GM20000 (cell line): ENCODE measurements at regions not wholly inside any gene's neighbourhood (a gene's known extent, or its start where the extent isn't known, plus 50 kb on each side); places are given as distances from the start of the nearest gene placed in this dataset.
"Not testable (repeated sequence)": the region's sequence is repeated elsewhere in the genome, so short reads cannot be mapped to it uniquely, and the experiment has no call there.

Experiments
- DNase-seq: peaks from one replicate; pipeline ENCODE4 v3.0.0; 2012; ENCODE audit warnings: low spot score
- TF ChIP-seq, protein P1 (sequence below): IDR thresholded peaks from 2 replicates; pipeline ENCODE4 v1.5.1; 2012; ENCODE audit warnings: mild to moderate bottlenecking, control low read depth; ENCODE audit errors: extremely low read depth, missing control alignments

DNA sequence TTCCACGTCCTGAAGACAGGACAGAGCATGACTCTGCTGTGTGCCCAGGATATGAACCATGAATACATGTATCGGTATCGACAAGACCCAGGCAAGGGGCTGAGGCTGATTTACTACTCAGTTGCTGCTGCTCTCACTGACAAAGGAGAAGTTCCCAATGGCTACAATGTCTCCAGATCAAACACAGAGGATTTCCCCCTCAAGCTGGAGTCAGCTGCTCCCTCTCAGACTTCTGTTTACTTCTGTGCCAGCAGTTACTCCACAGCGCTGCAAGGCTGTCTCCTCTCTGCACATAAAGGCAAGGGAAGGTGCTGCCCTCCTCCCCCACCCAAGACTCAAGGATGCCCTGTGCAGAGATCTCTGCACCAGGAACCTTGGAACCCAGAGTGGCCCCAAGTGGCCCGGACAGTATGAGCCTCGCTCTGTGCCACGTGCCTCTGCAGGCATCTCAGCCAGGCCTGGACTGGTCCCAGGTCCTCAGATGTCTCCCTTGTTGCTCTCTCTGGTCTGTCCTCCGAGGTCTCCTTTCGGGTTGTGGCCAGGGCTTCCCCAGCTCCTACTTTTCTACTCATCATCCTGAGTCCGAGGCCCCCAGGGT lies 230.3 kb upstream of the PRSS58 start:
- TF ChIP-seq, protein P1, sequence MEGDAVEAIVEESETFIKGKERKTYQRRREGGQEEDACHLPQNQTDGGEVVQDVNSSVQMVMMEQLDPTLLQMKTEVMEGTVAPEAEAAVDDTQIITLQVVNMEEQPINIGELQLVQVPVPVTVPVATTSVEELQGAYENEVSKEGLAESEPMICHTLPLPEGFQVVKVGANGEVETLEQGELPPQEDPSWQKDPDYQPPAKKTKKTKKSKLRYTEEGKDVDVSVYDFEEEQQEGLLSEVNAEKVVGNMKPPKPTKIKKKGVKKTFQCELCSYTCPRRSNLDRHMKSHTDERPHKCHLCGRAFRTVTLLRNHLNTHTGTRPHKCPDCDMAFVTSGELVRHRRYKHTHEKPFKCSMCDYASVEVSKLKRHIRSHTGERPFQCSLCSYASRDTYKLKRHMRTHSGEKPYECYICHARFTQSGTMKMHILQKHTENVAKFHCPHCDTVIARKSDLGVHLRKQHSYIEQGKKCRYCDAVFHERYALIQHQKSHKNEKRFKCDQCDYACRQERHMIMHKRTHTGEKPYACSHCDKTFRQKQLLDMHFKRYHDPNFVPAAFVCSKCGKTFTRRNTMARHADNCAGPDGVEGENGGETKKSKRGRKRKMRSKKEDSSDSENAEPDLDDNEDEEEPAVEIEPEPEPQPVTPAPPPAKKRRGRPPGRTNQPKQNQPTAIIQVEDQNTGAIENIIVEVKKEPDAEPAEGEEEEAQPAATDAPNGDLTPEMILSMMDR, result no peak
- DNase-seq, result no peak

DNA sequence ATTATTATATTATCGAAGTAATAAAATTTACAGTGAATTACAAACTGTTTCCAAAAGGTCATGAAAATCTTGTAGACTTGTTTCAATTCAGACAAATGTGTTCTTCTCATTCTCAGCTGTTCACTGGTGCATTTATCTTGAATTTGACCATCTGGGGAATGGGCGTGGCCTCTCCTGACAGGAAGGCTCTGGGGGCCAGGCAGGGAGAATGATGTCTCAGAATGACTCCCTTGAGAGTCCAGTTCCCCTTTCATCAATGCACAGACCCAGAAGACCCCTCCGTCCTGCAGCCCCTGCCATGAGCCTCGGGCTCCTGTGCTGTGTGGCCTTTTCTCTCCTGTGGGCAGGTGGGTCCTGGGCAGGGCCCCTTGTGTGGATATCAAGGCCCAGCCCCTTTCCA lies 229.7 kb upstream of the PRSS58 start:
- DNase-seq, result not testable (repeated sequence)

DNA sequence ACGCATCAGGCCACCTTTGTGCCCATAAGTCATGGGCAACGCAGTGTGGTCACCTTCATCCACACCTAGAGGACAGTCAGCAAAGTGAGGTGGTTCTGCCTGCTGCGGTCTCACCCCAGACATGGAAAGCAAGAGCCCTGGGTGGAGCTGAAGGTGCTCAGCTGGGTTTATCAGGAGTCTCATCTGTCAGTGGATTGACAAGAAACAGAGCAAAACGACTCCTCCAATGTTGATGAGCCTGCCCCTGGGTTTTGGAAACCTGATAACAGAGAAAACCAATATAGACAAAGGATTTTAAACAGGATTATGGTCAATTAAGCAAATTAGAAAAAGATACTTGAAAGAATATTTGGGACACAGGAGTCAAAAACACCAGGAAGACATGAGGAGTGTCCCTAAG lies 229.3 kb upstream of the PRSS58 start:
- TF ChIP-seq, protein P1, result no peak
- no peak for DNase-seq

- TF ChIP-seq, protein P1, result no peak
- DNase-seq, result no peak
Observed at GRCh38 chr7:142485617-142486226, 227.9 kb upstream of the PRSS58 start.

GRCh38 chr7:142483659-142484317 lies 225.9 kb upstream of the PRSS58 start:
- DNase-seq, result no peak
- TF ChIP-seq, protein P1, result no peak

DNA sequence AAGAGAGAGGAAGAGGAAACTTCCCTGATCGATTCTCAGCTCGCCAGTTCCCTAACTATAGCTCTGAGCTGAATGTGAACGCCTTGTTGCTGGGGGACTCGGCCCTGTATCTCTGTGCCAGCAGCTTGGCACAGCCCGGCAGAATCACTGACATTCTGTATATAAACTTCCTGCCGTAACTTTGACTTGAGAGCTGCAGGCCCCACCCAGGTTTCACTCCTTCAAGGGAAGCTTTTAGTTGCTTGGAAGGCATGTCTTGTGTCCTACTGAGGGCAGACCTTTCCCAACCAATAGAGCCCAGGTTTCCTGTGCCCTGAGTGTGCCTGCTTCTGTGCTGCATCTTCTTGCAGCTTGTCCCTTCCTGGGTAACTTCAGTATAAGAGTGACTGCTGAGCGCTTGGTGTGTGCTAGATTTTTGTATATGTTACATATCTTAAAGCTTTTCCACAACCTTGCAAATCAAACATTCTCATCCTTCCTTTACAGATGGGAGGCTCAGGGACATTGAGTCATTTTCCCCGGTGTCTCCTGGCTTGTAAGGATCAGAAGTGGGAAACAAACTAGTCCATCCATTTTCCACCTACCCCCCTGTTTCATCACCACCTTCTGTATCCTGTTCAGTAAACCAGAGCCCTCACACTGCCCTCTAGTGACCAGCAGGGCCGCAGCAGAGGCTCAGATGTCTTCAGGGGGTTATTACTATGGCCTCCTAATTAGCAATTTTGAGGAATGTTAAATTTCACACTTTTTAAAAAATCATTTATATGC lies 225.2 kb upstream of the PRSS58 start:
- TF ChIP-seq, protein P1, result peak; percentile 80
- DNase-seq, result peak; percentile 33

GRCh38 chr7:142481548-142481947 lies 223.7 kb upstream of the PRSS58 start:
- TF ChIP-seq, protein P1, result no peak
- no peak for DNase-seq
